ENCODE measurements at regions not wholly inside any gene's neighbourhood (a gene's known extent, or its start where the extent isn't known, plus 50 kb on each side); places are given as distances from the start of the nearest gene placed in this dataset.

- no peak for DNase-seq (ENCODE audit: low read depth)
These were observed 156.8 kb upstream of the BCL6 start for GRCh38 chr3:187902041-187902471.

GRCh38 chr3:187902936-187903335 is 157.7 kb upstream of the BCL6 start:
- no peak for DNase-seq (ENCODE audit: low read depth)

- no peak for DNase-seq (ENCODE audit: low read depth)
These were observed 158.4 kb upstream of the BCL6 start for GRCh38 chr3:187903697-187904096.

- DNase-seq (ENCODE audit: low read depth): no peak
These were observed 161.1 kb upstream of the BCL6 start for GRCh38 chr3:187906416-187906815.

- DNase-seq (ENCODE audit: low read depth): no peak
These were observed 161.7 kb upstream of the BCL6 start for GRCh38 chr3:187906920-187907319.

- DNase-seq (ENCODE audit: low read depth): no peak
These were observed 164.6 kb upstream of the BCL6 start for GRCh38 chr3:187909866-187910265.

GRCh38 chr3:187912007-187912406 is 166.7 kb upstream of the BCL6 start:
- no peak for DNase-seq (ENCODE audit: low read depth)

GRCh38 chr3:187913617-187914033 is 168.4 kb upstream of the BCL6 start:
- no peak for DNase-seq (ENCODE audit: low read depth)

GRCh38 chr3:187914231-187914630 is 169.0 kb upstream of the BCL6 start:
- DNase-seq (ENCODE audit: low read depth): no peak

GRCh38 chr3:187916072-187916471 is 170.8 kb upstream of the BCL6 start:
- DNase-seq (ENCODE audit: low read depth): no peak

- no peak for DNase-seq (ENCODE audit: low read depth)
These were observed 172.9 kb upstream of the BCL6 start for GRCh38 chr3:187918081-187918644.

- peak; percentile 45 for DNase-seq (ENCODE audit: low read depth)
These were observed 173.8 kb upstream of the BCL6 start for GRCh38 chr3:187919048-187919447.

- no peak for DNase-seq (ENCODE audit: low read depth)
These were observed 174.3 kb upstream of the BCL6 start for GRCh38 chr3:187919544-187919943.

GRCh38 chr3:187920030-187920429 is 174.8 kb upstream of the BCL6 start:
- DNase-seq (ENCODE audit: low read depth): no peak

GRCh38 chr3:187920913-187921312 is 175.6 kb upstream of the BCL6 start:
- DNase-seq (ENCODE audit: low read depth): no peak

GRCh38 chr3:187921391-187922074 is 176.3 kb upstream of the BCL6 start:
- DNase-seq (ENCODE audit: low read depth): no peak

GRCh38 chr3:187922704-187923416 is 177.6 kb upstream of the BCL6 start:
- DNase-seq (ENCODE audit: low read depth): no peak

GRCh38 chr3:187924651-187925050 is 179.4 kb upstream of the BCL6 start:
- DNase-seq (ENCODE audit: low read depth): no peak

- no peak for DNase-seq (ENCODE audit: low read depth)
These were observed 180.1 kb upstream of the BCL6 start for GRCh38 chr3:187925326-187925725.

- no peak for DNase-seq (ENCODE audit: low read depth)
These were observed 181.4 kb upstream of the BCL6 start for GRCh38 chr3:187926620-187927019.

GRCh38 chr3:187927565-187927964 is 182.3 kb upstream of the BCL6 start:
- no peak for DNase-seq (ENCODE audit: low read depth)

GRCh38 chr3:187929112-187929816 is 184.0 kb upstream of the BCL6 start:
- DNase-seq (ENCODE audit: low read depth): no peak

- DNase-seq (ENCODE audit: low read depth): no peak
These were observed 184.8 kb upstream of the BCL6 start for GRCh38 chr3:187930021-187930420.
